BJ (cell line): ENCODE measurements at regions not wholly inside any gene's neighbourhood (a gene's known extent, or its start where the extent isn't known, plus 50 kb on each side); places are given as distances from the start of the nearest gene placed in this dataset.

Experiments
- CTCF ChIA-PET: fragments of 350-600 bp; formaldehyde crosslinking; extraction: SDS; loops from one replicate; lab custom pipeline; 2021; ENCODE audit warnings: antibody characterized with exemption, inconsistent platforms; lab: Yijun Ruan, JAX
- POLR2A ChIA-PET: fragments of 300-600 bp; sonication (Branson Sonifier 250); formaldehyde crosslinking; extraction: SDS; loops from one replicate; lab custom pipeline; 2021; ENCODE audit warnings: antibody characterized with exemption; lab: Charles Lee
- DNase-seq: peaks from one replicate; pipeline ENCODE4 v3.0.0-alpha.2; 2011; ENCODE audit warnings: low read depth
- H3K27me3 ChIP-seq: 2 replicates; pipeline ENCODE4 v1.6.0; 2011; ENCODE audit warnings: low read length; ENCODE audit not compliant: control insufficient read depth, insufficient read depth
- H3K36me3 ChIP-seq: 2 replicates; pipeline ENCODE4 v1.5.1; 2011; ENCODE audit warnings: low read length; ENCODE audit not compliant: control insufficient read depth, insufficient read depth
- H3K4me3 ChIP-seq: 2 replicates; pipeline ENCODE4 v1.5.1; 2011; ENCODE audit warnings: low read depth, mild to moderate bottlenecking, control low read depth, low read length
- CTCF ChIP-seq: IDR thresholded peaks from 2 replicates; pipeline ENCODE4 v1.5.1; 2011; ENCODE audit warnings: low read depth, mild to moderate bottlenecking, control low read depth, inconsistent platforms, low read length, moderate library complexity; ENCODE audit not compliant: insufficient read depth

- H3K36me3 ChIP-seq, result no peaks in the 10 kb centered on the region
- no peak for TF ChIP-seq CTCF
- no peak overlapping the region for H3K4me3 ChIP-seq
- POLR2A ChIA-PET, result no interaction called here
- H3K27me3 ChIP-seq, result no peaks in the 10 kb centered on the region
- no peak for DNase-seq
- CTCF ChIA-PET, result no interaction called here
These were observed 118.8 kb upstream of the VIPR2 start for GRCh38 chr7:159263430-159263829.

- Histone ChIP-seq H3K36me3 (no peaks in the 10 kb centered on the region), H3K4me3 (no peak overlapping the region), H3K27me3 (no peaks in the 10 kb centered on the region)
- TF ChIP-seq CTCF, result no peak
- ChIA-PET POLR2A (no interaction called here), CTCF (no interaction called here)
- DNase-seq, result no peak
These were observed 109.0 kb upstream of the VIPR2 start for GRCh38 chr7:159253657-159254056.

GRCh38 chr7:159250471-159250870 is 105.8 kb upstream of the VIPR2 start:
- Histone ChIP-seq H3K36me3 (no peaks in the 10 kb centered on the region), H3K4me3 (no peak overlapping the region), H3K27me3 (no peaks in the 10 kb centered on the region)
- DNase-seq, result no peak
- ChIA-PET CTCF (no interaction called here), POLR2A (no interaction called here)
- TF ChIP-seq CTCF, result no peak

- no peak overlapping the region for H3K4me3 ChIP-seq
- H3K36me3 ChIP-seq, result no peaks in the 10 kb centered on the region
- ChIA-PET CTCF (no interaction called here), POLR2A (no interaction called here)
- TF ChIP-seq CTCF, result no peak
- H3K27me3 ChIP-seq, result no peaks in the 10 kb centered on the region
- no peak for DNase-seq
These were observed 105.0 kb upstream of the VIPR2 start for GRCh38 chr7:159249671-159250070.

GRCh38 chr7:159247910-159248309 is 103.2 kb upstream of the VIPR2 start:
- TF ChIP-seq CTCF, result no peak
- Histone ChIP-seq H3K4me3 (no peak overlapping the region), H3K36me3 (no peaks in the 10 kb centered on the region), H3K27me3 (no peaks in the 10 kb centered on the region)
- DNase-seq, result no peak
- POLR2A ChIA-PET, result no interaction called here
- CTCF ChIA-PET, result no interaction called here
